ENCODE measurements at regions not wholly inside any gene's neighbourhood (a gene's known extent, or its start where the extent isn't known, plus 50 kb on each side); places are given as distances from the start of the nearest gene placed in this dataset.

DNA sequence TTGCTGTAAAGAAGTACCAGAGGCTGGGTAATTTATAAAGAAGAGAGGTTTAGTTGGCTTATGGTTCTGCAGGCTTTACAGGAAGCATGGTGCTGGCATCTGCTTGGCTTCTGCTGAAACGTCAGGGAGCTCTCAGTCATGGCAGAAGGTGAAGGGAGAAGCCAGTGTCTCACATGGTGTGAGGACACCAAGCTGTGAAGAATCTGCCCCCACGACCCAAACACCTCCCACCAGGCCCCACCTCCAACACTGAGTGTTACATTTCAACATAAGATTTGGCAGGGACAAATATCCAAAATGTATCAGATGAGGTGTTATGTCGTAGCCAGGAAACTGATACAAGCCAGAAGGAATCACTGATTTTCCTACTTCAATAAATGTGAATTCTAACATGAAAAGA is 136.5 kb downstream of the CYSLTR2 start:
- no peak for TF ChIP-seq EP300 (IDR thresholded peaks at IDR 0.05)
- no peak for TF ChIP-seq POLR2AphosphoS5 (IDR thresholded peaks at IDR 0.05)
- TF ChIP-seq, protein P1, sequence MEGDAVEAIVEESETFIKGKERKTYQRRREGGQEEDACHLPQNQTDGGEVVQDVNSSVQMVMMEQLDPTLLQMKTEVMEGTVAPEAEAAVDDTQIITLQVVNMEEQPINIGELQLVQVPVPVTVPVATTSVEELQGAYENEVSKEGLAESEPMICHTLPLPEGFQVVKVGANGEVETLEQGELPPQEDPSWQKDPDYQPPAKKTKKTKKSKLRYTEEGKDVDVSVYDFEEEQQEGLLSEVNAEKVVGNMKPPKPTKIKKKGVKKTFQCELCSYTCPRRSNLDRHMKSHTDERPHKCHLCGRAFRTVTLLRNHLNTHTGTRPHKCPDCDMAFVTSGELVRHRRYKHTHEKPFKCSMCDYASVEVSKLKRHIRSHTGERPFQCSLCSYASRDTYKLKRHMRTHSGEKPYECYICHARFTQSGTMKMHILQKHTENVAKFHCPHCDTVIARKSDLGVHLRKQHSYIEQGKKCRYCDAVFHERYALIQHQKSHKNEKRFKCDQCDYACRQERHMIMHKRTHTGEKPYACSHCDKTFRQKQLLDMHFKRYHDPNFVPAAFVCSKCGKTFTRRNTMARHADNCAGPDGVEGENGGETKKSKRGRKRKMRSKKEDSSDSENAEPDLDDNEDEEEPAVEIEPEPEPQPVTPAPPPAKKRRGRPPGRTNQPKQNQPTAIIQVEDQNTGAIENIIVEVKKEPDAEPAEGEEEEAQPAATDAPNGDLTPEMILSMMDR (IDR thresholded peaks at IDR 0.05) = no peak
- TF ChIP-seq POLR2A (IDR thresholded peaks at IDR 0.05) = no peak
- Histone ChIP-seq H3K27me3 (no peaks in the 10 kb centered on the region), H3K4me3 (no peak overlapping the region), H3K9me3 (no peaks in the 10 kb centered on the region), H3K36me3 (no peaks in the 10 kb centered on the region), H3K27ac (no peak overlapping the region), H3K4me1 (no peaks in the 10 kb centered on the region)
- no peak for DNase-seq
- intact Hi-C loops (cut with DNase I) = no loop called here
- WGBS, 2 donors = 62 to 71% methylated on average over 3 of the region's 3 CpGs

DNA sequence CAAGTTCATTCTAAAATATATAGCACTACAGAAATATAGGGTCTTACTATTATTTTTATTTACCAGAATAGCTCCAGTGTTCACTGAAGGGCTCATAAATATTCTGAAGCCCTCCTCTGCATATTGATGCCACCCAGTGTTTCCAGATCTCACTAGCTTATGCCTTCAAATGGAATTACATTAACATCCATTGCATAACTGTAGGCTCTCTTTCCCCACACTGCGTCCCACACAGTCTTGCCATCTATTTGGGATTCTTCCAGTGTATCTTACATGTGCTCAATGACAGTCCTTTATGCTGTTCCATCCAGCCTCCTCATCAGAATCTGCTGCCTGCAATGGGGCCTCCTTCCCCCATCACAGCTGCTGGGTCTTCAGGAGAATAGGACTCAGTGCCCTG is 137.2 kb downstream of the CYSLTR2 start:
- 94 to 99% methylated on average over 1 of the region's 1 CpG for WGBS, 2 donors
- H3K27me3 ChIP-seq = no peaks in the 10 kb centered on the region
- no peaks in the 10 kb centered on the region for H3K9me3 ChIP-seq
- H3K4me1 ChIP-seq = no peaks in the 10 kb centered on the region
- intact Hi-C loops (cut with DNase I) = no loop called here
- TF ChIP-seq POLR2A (IDR thresholded peaks at IDR 0.05) = no peak
- TF ChIP-seq EP300 (IDR thresholded peaks at IDR 0.05) = no peak
- TF ChIP-seq, protein P1 (IDR thresholded peaks at IDR 0.05) = no peak
- no peak for TF ChIP-seq POLR2AphosphoS5 (IDR thresholded peaks at IDR 0.05)
- no peak overlapping the region for H3K4me3 ChIP-seq
- DNase-seq = no peak
- no peaks in the 10 kb centered on the region for H3K36me3 ChIP-seq
- H3K27ac ChIP-seq = no peak overlapping the region

DNA sequence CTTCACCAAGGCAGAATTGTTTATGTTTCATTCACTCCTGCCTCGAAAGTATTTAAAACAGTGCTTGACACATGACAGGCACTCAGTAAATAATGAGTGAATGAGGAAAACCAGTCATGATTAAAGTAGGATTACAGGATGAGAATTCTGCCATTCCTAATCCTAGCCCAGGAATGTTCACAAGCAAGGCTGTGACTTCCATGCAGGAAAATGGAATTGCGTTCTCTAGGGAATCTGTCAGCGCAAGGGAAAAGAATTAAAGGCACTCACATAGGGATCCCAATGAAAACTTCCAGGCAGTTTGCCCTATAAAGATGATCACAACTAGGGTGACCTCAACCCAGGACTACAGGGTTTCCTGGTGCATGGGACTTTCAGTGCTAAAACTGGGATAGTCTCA is 143.4 kb downstream of the CYSLTR2 start:
- DNase-seq = no peak
- intact Hi-C loops (cut with DNase I) = no loop called here

DNA sequence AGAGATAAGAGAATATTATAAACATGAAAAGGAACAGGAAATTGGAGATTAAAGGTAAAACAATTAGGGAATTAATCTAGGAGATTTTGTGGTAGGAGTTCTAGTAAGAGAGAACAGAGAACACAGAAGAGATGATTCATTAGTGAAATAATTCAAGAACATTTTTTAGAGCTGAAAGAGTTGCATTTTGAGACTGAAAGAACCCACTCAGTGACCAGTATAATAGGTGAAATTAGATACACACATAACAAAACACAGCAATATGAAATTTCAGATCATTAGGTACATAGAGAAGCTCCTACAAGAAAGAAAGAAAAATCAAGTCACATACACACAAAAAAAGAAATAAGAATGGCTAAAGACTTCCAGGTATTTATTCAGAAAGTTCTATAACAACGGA is 144.0 kb downstream of the CYSLTR2 start:
- intact Hi-C loops (cut with DNase I) = no loop called here
- H3K27me3 ChIP-seq = no peaks in the 10 kb centered on the region
- H3K4me1 ChIP-seq = no peaks in the 10 kb centered on the region
- H3K4me3 ChIP-seq = no peak overlapping the region
- 89 to 93% methylated on average over 1 of the region's 1 CpG for WGBS, 2 donors
- no peak overlapping the region for H3K27ac ChIP-seq
- H3K36me3 ChIP-seq = no peaks in the 10 kb centered on the region
- no peak for DNase-seq
- TF ChIP-seq, protein P1 (IDR thresholded peaks at IDR 0.05) = no peak
- TF ChIP-seq POLR2A (IDR thresholded peaks at IDR 0.05) (no peak), EP300 (IDR thresholded peaks at IDR 0.05) (no peak), POLR2AphosphoS5 (IDR thresholded peaks at IDR 0.05) (no peak)
- no peaks in the 10 kb centered on the region for H3K9me3 ChIP-seq

More for the DNA sequence above, 143.4 kb downstream of the CYSLTR2 start:
- Histone ChIP-seq H3K9me3 (no peaks in the 10 kb centered on the region), H3K27me3 (no peaks in the 10 kb centered on the region), H3K36me3 (no peaks in the 10 kb centered on the region), H3K4me1 (no peaks in the 10 kb centered on the region), H3K4me3 (no peak overlapping the region), H3K27ac (no peak overlapping the region)
- TF ChIP-seq EP300 (IDR thresholded peaks at IDR 0.05) (no peak), POLR2AphosphoS5 (IDR thresholded peaks at IDR 0.05) (no peak), POLR2A (IDR thresholded peaks at IDR 0.05) (no peak)
- TF ChIP-seq, protein P1 (IDR thresholded peaks at IDR 0.05) = no peak
- WGBS, 2 donors = 52 to 54% methylated on average over 3 of the region's 3 CpGs

DNA sequence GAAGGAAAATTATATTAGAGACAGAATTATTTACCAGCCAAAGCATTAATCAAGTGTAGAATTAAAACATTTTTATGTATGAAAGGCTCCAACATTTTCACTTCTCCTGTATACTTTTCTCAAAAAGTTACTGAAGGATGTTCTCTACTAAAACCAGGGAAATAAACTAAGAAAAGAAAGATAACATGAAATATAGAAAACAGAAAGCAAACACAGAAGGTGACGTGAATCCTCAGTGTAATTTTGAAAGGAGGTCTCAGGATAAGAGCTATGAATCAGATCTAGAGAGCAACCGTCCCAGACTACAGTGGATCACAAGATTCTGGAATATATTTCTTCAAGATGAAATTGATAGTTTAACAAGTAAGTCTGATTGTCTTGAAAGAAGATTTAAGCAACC is 144.5 kb downstream of the CYSLTR2 start:
- Histone ChIP-seq H3K9me3 (no peaks in the 10 kb centered on the region), H3K36me3 (no peaks in the 10 kb centered on the region), H3K4me1 (no peaks in the 10 kb centered on the region), H3K27me3 (no peaks in the 10 kb centered on the region), H3K4me3 (no peak overlapping the region), H3K27ac (no peak overlapping the region)
- WGBS, 2 donors = 76 to 86% methylated on average over 2 of the region's 2 CpGs
- TF ChIP-seq POLR2AphosphoS5 (IDR thresholded peaks at IDR 0.05) = no peak
- no peak for TF ChIP-seq EP300 (IDR thresholded peaks at IDR 0.05)
- TF ChIP-seq, protein P1 (IDR thresholded peaks at IDR 0.05) = no peak
- intact Hi-C loops (cut with DNase I) = no loop called here
- no peak for DNase-seq

Data from sigmoid colon (tissue), 6 donors.